ENCODE measurements at regions not wholly inside any gene's neighbourhood (a gene's known extent, or its start where the extent isn't known, plus 50 kb on each side); places are given as distances from the start of the nearest gene placed in this dataset.
"Not testable (repeated sequence)": the region's sequence is repeated elsewhere in the genome, so short reads cannot be mapped to it uniquely, and the experiment has no call there.

DNA sequence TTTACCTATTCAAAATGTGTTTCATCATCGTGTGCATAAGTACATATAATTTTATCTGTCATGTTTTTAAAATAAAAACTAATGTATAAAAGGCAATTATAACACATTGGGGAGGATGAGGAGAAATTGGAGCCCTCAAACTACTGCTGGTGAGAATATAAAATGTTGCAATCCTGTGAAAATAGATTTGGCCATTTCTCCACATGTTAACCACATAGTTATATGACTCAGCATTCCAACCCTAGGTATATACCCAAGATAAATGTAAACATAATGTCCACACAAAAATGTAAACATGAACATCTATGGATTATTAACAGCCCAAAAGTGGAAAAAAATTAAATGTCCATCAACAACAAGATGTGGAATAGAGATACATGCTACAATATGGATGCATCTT lies 928.0 kb upstream of the FAT3 start:
- no peak overlapping the region for H3K4me3 Mint-ChIP-seq
- no peaks in the 10 kb centered on the region for H3K36me3 Mint-ChIP-seq
- Histone ChIP-seq H3K27me3 (ENCODE audit: insufficient read depth, low read length) (no peaks in the 10 kb centered on the region), H3K4me1 (ENCODE audit: insufficient read depth, low read length) (no peaks in the 10 kb centered on the region), H3K9me3 (ENCODE audit: control insufficient read depth in 1 of 2, low read length in 2 of 2) (no peaks in the 10 kb centered on the region), H3K4me3 (ENCODE audit: low read length in 2 of 2) (no peak overlapping the region), H3K27ac (ENCODE audit: low read depth, low read length) (no peak overlapping the region), H3K36me3 (ENCODE audit: insufficient read depth, low read length) (no peaks in the 10 kb centered on the region)
- ChIA-PET POLR2A (ENCODE audit: partially characterized antibody) (no interaction called here), CTCF (ENCODE audit: partially characterized antibody) (no interaction called here)
- DNase-seq: no peak
- H3K27me3 Mint-ChIP-seq: no peaks in the 10 kb centered on the region
- no peak overlapping the region for H3K27ac Mint-ChIP-seq
- intact Hi-C loops (cut with micrococcal nuclease): no loop called here
- no peaks in the 10 kb centered on the region for H3K4me1 Mint-ChIP-seq
- peaks cover 0 to 7% (median 3%) of the 10 kb centered on the region in 8 donors for H3K9me3 Mint-ChIP-seq

- H3K9me3 ChIP-seq (ENCODE audit: control insufficient read depth in 1 of 2, low read length in 2 of 2): no peaks in the 10 kb centered on the region
- H3K9me3 Mint-ChIP-seq: peaks cover 0 to 8% (median 4%) of the 10 kb centered on the region in 8 donors
- no peaks in the 10 kb centered on the region for H3K4me1 Mint-ChIP-seq
- no peak overlapping the region for H3K4me3 Mint-ChIP-seq
- no peaks in the 10 kb centered on the region for H3K36me3 ChIP-seq (ENCODE audit: insufficient read depth, low read length)
- H3K4me1 ChIP-seq (ENCODE audit: insufficient read depth, low read length): no peaks in the 10 kb centered on the region
- ChIA-PET CTCF (ENCODE audit: partially characterized antibody) (no interaction called here), POLR2A (ENCODE audit: partially characterized antibody) (no interaction called here)
- H3K4me3 ChIP-seq (ENCODE audit: low read length in 2 of 2): no peak overlapping the region
- DNase-seq: no peak
- H3K27me3 Mint-ChIP-seq: no peaks in the 10 kb centered on the region
- no peaks in the 10 kb centered on the region for H3K36me3 Mint-ChIP-seq
- intact Hi-C loops (cut with micrococcal nuclease): no loop called here
- no peak overlapping the region for H3K27ac ChIP-seq (ENCODE audit: low read depth, low read length)
- H3K27me3 ChIP-seq (ENCODE audit: insufficient read depth, low read length): no peaks in the 10 kb centered on the region
- no peak overlapping the region for H3K27ac Mint-ChIP-seq
Observed at GRCh38 chr11:91295591-91295990, 929.0 kb upstream of the FAT3 start.

DNA sequence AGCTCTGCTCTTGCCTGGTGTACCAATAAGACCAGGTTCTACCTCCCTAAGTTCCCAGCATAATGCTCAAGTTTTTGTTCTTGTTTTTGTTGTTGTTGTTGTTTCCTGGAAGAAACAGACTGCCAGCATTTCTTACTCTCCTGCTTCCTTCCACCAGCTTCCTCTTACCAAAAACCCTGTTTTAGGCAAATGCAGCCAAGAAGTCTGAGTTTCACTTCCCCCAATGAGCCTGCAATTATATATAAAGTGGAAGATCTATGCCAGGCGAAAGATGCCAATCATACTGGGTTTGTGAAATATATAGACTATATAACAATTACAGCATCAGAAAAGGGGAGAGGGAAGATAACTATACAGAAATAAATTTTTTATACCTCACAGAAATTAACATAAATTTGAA lies 931.5 kb upstream of the FAT3 start:
- no peak for DNase-seq
- Histone ChIP-seq H3K27me3 (ENCODE audit: insufficient read depth, low read length) (no peaks in the 10 kb centered on the region), H3K9me3 (ENCODE audit: control insufficient read depth in 1 of 2, low read length in 2 of 2) (no peaks in the 10 kb centered on the region), H3K36me3 (ENCODE audit: insufficient read depth, low read length) (no peaks in the 10 kb centered on the region), H3K27ac (ENCODE audit: low read depth, low read length) (no peak overlapping the region), H3K4me1 (ENCODE audit: insufficient read depth, low read length) (no peaks in the 10 kb centered on the region), H3K4me3 (ENCODE audit: low read length in 2 of 2) (no peak overlapping the region)
- ChIA-PET POLR2A (ENCODE audit: partially characterized antibody) (no interaction called here), CTCF (ENCODE audit: partially characterized antibody) (no interaction called here)
- Mint-ChIP-seq H3K4me3 (no peak overlapping the region), H3K27me3 (no peaks in the 10 kb centered on the region), H3K9me3 (peaks cover 0 to 8% (median 2%) of the 10 kb centered on the region in 8 donors), H3K36me3 (no peaks in the 10 kb centered on the region), H3K27ac (no peak overlapping the region), H3K4me1 (no peaks in the 10 kb centered on the region)
- intact Hi-C loops (cut with micrococcal nuclease): no loop called here

DNA sequence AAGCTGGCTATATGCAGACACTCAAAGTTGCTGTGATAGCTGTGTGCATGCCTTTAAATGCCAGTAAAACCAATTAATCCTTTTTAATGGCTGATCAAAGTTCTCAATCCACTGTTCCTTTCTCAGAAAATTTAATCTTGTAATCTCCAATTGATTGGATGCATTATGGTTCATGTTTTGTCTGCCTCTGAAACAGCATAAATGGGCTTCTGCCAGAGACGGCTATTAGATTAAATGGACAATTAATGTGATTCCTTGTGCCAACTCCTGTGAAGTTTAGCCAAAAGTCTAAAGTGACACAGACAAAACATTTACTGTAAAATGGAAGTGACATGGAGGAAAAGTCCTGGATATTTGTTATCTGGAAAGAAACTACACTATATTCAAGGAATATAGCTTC lies 952.5 kb upstream of the FAT3 start:
- Histone ChIP-seq H3K36me3 (ENCODE audit: insufficient read depth, low read length) (no peaks in the 10 kb centered on the region), H3K27me3 (ENCODE audit: insufficient read depth, low read length) (no peaks in the 10 kb centered on the region), H3K27ac (ENCODE audit: low read depth, low read length) (no peak overlapping the region), H3K4me1 (ENCODE audit: insufficient read depth, low read length) (no peaks in the 10 kb centered on the region), H3K4me3 (ENCODE audit: low read length in 2 of 2) (no peak overlapping the region), H3K9me3 (ENCODE audit: control insufficient read depth in 1 of 2, low read length in 2 of 2) (no peaks in the 10 kb centered on the region)
- peaks cover 0 to 11% (median 1%) of the 10 kb centered on the region in 8 donors for H3K9me3 Mint-ChIP-seq
- no peaks in the 10 kb centered on the region for H3K27me3 Mint-ChIP-seq
- ChIA-PET CTCF (ENCODE audit: partially characterized antibody) (no interaction called here), POLR2A (ENCODE audit: partially characterized antibody) (no interaction called here)
- H3K4me3 Mint-ChIP-seq: no peak overlapping the region
- DNase-seq: no peak
- H3K36me3 Mint-ChIP-seq: no peaks in the 10 kb centered on the region
- no peaks in the 10 kb centered on the region for H3K4me1 Mint-ChIP-seq
- intact Hi-C loops (cut with micrococcal nuclease): no loop called here
- H3K27ac Mint-ChIP-seq: no peak overlapping the region

GRCh38 chr11:91268512-91269295 lies 955.9 kb upstream of the FAT3 start:
- H3K4me3 Mint-ChIP-seq; H3K27me3 Mint-ChIP-seq; H3K9me3 ChIP-seq (ENCODE audit: control insufficient read depth in 1 of 2, low read length in 2 of 2); intact Hi-C loops (cut with micrococcal nuclease); H3K36me3 ChIP-seq (ENCODE audit: insufficient read depth, low read length); H3K27me3 ChIP-seq (ENCODE audit: insufficient read depth, low read length); H3K27ac ChIP-seq (ENCODE audit: low read depth, low read length); CTCF ChIA-PET (ENCODE audit: partially characterized antibody); H3K4me3 ChIP-seq (ENCODE audit: low read length in 2 of 2); POLR2A ChIA-PET (ENCODE audit: partially characterized antibody); H3K36me3 Mint-ChIP-seq; DNase-seq; H3K4me1 Mint-ChIP-seq; H3K27ac Mint-ChIP-seq; H3K4me1 ChIP-seq (ENCODE audit: insufficient read depth, low read length): not testable (repeated sequence)
- H3K9me3 Mint-ChIP-seq: peaks cover 0 to 11% (median 3%) of the 10 kb centered on the region in 8 donors

DNA sequence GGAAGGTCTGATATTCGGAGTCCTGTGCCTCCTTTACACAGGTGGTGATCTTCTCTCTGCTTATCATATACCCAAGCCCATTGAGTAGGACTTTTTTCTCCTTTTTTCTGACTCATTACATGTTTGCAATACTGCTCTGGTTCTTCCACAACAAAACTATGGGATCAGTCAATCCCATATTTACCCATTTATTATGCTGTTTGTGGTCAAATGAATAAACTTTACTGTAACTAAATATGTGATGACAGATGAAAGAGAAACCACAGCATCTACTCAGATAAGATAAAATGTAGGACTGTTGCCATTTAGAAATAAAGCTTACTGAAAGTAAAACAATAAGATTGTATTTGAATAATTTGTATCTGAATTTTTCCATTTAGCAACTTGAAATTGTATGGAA lies 958.7 kb upstream of the FAT3 start:
- Histone ChIP-seq H3K4me3 (ENCODE audit: low read length in 2 of 2) (no peak overlapping the region), H3K27me3 (ENCODE audit: insufficient read depth, low read length) (no peaks in the 10 kb centered on the region), H3K4me1 (ENCODE audit: insufficient read depth, low read length) (no peaks in the 10 kb centered on the region), H3K9me3 (ENCODE audit: control insufficient read depth in 1 of 2, low read length in 2 of 2) (no peaks in the 10 kb centered on the region), H3K36me3 (ENCODE audit: insufficient read depth, low read length) (no peaks in the 10 kb centered on the region), H3K27ac (ENCODE audit: low read depth, low read length) (no peak overlapping the region)
- Mint-ChIP-seq H3K27ac (no peak overlapping the region), H3K4me1 (no peaks in the 10 kb centered on the region), H3K4me3 (no peak overlapping the region), H3K9me3 (peaks cover 0 to 8% (median 3%) of the 10 kb centered on the region in 8 donors), H3K27me3 (no peaks in the 10 kb centered on the region), H3K36me3 (no peaks in the 10 kb centered on the region)
- POLR2A ChIA-PET (ENCODE audit: partially characterized antibody): no interaction called here
- intact Hi-C loops (cut with micrococcal nuclease): no loop called here
- no peak for DNase-seq
- CTCF ChIA-PET (ENCODE audit: partially characterized antibody): no interaction called here

DNA sequence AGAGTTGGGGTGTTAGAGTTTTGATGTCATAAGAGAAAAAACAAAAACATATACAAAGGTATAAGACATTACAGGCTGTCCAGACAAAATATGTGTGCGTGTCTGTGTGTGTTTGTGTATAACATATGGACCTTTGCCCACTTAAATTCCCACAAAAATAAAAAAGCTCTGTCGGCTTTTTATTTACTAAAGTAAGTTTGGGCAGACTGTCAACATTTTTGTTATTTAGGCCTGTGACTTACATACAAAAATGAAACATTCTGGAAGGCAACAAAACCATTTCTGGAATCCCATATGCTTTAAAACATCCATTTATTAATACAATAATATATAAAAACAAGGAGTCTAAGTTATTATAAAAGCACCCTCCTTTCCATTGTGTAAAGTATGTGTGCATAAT lies 960.1 kb upstream of the FAT3 start:
- ChIA-PET POLR2A (ENCODE audit: partially characterized antibody) (no interaction called here), CTCF (ENCODE audit: partially characterized antibody) (no interaction called here)
- H3K27me3 ChIP-seq (ENCODE audit: insufficient read depth, low read length): no peaks in the 10 kb centered on the region
- Mint-ChIP-seq H3K27me3 (no peaks in the 10 kb centered on the region), H3K9me3 (peaks cover 0 to 5% (median 2%) of the 10 kb centered on the region in 8 donors), H3K27ac (no peak overlapping the region), H3K4me1 (no peaks in the 10 kb centered on the region), H3K4me3 (no peak overlapping the region), H3K36me3 (no peaks in the 10 kb centered on the region)
- intact Hi-C loops (cut with micrococcal nuclease): no loop called here
- H3K4me3 ChIP-seq (ENCODE audit: low read length in 2 of 2): no peak overlapping the region
- no peak overlapping the region for H3K27ac ChIP-seq (ENCODE audit: low read depth, low read length)
- no peak for DNase-seq
- H3K36me3 ChIP-seq (ENCODE audit: insufficient read depth, low read length): no peaks in the 10 kb centered on the region
- no peaks in the 10 kb centered on the region for H3K9me3 ChIP-seq (ENCODE audit: control insufficient read depth in 1 of 2, low read length in 2 of 2)
- no peaks in the 10 kb centered on the region for H3K4me1 ChIP-seq (ENCODE audit: insufficient read depth, low read length)
